ENCODE measurements at regions not wholly inside any gene's neighbourhood (a gene's known extent, or its start where the extent isn't known, plus 50 kb on each side); places are given as distances from the start of the nearest gene placed in this dataset.
A peak's percentile ranks its signal among the peaks of the same experiment; 100 is the strongest.
"Not testable (repeated sequence)": the region's sequence is repeated elsewhere in the genome, so short reads cannot be mapped to it uniquely, and the experiment has no call there.

GRCh38 chr19:41521138-41521930 is 54.6 kb upstream of the CEACAM21 start:
- not testable (repeated sequence) for H3K9me3 ChIP-seq (ENCODE audit: control insufficient read depth in 2 of 2, low read length in 2 of 2); H3K36me3 ChIP-seq (ENCODE audit: control insufficient read depth in 2 of 2, insufficient read depth in 2 of 2, low read length in 2 of 2); H3K4me3 ChIP-seq (ENCODE audit: low read length in 2 of 2); H3K27ac ChIP-seq (ENCODE audit: low read length); H3K4me1 ChIP-seq (ENCODE audit: control insufficient read depth, insufficient read depth, low read length); H3K9ac ChIP-seq (ENCODE audit: low read length in 2 of 2)
- H3K27me3 ChIP-seq (ENCODE audit: control insufficient read depth in 1 of 2, insufficient read depth in 2 of 2, low read length in 2 of 2): peaks cover 16 to 38% of the 10 kb centered on the region in 2 donors

- H3K9me3 ChIP-seq (ENCODE audit: control insufficient read depth in 2 of 2, low read length in 2 of 2): no peaks in the 10 kb centered on the region
- no peaks in the 10 kb centered on the region for H3K36me3 ChIP-seq (ENCODE audit: control insufficient read depth in 2 of 2, insufficient read depth in 2 of 2, low read length in 2 of 2)
- H3K9ac ChIP-seq (ENCODE audit: low read length in 2 of 2): no peak overlapping the region
- peaks cover 14 to 38% of the 10 kb centered on the region in 2 donors for H3K27me3 ChIP-seq (ENCODE audit: control insufficient read depth in 1 of 2, insufficient read depth in 2 of 2, low read length in 2 of 2)
- H3K27ac ChIP-seq (ENCODE audit: low read length): no peak overlapping the region
- peak overlapping the region in 1 of 2 donors; percentile 16 for H3K4me3 ChIP-seq (ENCODE audit: low read length in 2 of 2)
- peaks cover 2% of the 10 kb centered on the region for H3K4me1 ChIP-seq (ENCODE audit: control insufficient read depth, insufficient read depth, low read length)
These were observed 53.9 kb upstream of the CEACAM21 start for GRCh38 chr19:41521931-41522555.

DNA sequence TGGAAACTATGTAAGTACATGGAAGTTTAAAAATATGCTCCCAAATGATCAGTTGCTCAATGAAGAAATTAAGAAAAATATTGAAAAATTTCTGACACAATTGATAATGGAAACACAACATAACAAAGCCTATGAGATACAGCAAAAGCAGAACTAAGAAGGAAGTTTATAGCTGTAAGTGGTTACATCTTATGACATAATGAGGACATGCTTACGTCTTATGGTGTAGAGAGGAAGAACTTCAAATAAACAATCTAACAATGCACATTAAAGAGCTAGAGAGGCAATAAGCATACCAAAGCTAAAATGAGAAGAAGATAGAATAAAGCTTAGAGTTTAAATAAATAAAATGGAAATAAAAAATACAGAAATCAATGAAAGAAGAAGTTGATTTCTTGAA is 50.0 kb upstream of the CEACAM21 start:
- Histone ChIP-seq H3K4me3 (ENCODE audit: low read length in 2 of 2) (no peak overlapping the region), H3K4me1 (ENCODE audit: control insufficient read depth, insufficient read depth, low read length) (peaks cover 2% of the 10 kb centered on the region), H3K27me3 (ENCODE audit: control insufficient read depth in 1 of 2, insufficient read depth in 2 of 2, low read length in 2 of 2) (peaks cover 11 to 24% of the 10 kb centered on the region in 2 donors)

More for the DNA sequence above, 50.0 kb upstream of the CEACAM21 start:
- Histone ChIP-seq H3K27ac (ENCODE audit: low read length) (no peak overlapping the region), H3K36me3 (ENCODE audit: control insufficient read depth in 2 of 2, insufficient read depth in 2 of 2, low read length in 2 of 2) (no peaks in the 10 kb centered on the region), H3K9me3 (ENCODE audit: control insufficient read depth in 2 of 2, low read length in 2 of 2) (no peaks in the 10 kb centered on the region), H3K9ac (ENCODE audit: low read length in 2 of 2) (no peak overlapping the region)

Data from stomach smooth muscle (tissue), 2 donors.